ENCODE measurements at regions not wholly inside any gene's neighbourhood (a gene's known extent, or its start where the extent isn't known, plus 50 kb on each side); places are given as distances from the start of the nearest gene placed in this dataset.

DNA sequence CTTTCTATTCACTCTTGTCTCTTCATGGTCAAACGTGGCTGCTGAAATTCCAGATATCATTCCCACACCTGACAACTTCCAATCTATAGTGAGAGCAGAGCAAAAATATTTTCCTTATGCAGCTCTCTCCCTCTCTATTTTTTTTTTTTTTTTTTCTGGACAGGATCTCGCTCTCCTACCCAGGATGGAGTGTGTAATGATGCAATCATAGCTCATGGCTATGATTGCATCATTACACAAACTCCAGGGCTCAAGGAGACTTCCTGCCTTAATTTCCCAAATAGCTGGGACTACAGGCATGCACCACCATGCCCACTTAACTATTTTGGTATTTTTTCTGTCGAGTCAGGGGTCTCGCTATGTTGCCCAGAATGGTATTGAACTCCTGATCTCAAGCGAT, 1398.9 kb downstream of the AACS start:
- H3K4me3 ChIP-seq (replicated peaks; ENCODE audit: low read depth, low read length): no peak overlapping the region
- DNase-seq (ENCODE audit: low read depth): peak; percentile 20
- TF ChIP-seq, protein P1, sequence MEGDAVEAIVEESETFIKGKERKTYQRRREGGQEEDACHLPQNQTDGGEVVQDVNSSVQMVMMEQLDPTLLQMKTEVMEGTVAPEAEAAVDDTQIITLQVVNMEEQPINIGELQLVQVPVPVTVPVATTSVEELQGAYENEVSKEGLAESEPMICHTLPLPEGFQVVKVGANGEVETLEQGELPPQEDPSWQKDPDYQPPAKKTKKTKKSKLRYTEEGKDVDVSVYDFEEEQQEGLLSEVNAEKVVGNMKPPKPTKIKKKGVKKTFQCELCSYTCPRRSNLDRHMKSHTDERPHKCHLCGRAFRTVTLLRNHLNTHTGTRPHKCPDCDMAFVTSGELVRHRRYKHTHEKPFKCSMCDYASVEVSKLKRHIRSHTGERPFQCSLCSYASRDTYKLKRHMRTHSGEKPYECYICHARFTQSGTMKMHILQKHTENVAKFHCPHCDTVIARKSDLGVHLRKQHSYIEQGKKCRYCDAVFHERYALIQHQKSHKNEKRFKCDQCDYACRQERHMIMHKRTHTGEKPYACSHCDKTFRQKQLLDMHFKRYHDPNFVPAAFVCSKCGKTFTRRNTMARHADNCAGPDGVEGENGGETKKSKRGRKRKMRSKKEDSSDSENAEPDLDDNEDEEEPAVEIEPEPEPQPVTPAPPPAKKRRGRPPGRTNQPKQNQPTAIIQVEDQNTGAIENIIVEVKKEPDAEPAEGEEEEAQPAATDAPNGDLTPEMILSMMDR (IDR thresholded peaks at IDR 0.05; ENCODE audit: low read length, missing control alignments): no peak

DNA sequence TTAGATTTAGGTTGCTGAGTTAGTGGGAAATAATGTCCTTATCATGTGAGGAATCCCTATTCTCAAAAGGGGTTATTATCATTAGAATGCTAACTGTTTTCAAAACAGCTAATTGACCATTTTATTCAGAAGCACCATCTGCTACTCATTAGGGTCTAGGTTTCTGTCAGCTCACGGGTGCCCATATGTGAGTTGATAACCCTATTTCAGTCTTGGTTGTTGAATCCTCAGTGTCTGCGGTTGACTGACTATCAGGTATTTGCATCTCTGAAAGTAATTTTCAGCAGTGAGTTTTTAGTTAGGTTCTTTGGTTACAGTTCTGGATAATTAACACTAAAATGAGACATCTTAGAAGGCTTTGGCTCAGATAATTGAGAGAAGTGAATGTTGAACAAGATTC, 1404.0 kb downstream of the AACS start:
- DNase-seq (ENCODE audit: low read depth): no peak
- TF ChIP-seq, protein P1 (IDR thresholded peaks at IDR 0.05; ENCODE audit: low read length, missing control alignments): no peak

DNA sequence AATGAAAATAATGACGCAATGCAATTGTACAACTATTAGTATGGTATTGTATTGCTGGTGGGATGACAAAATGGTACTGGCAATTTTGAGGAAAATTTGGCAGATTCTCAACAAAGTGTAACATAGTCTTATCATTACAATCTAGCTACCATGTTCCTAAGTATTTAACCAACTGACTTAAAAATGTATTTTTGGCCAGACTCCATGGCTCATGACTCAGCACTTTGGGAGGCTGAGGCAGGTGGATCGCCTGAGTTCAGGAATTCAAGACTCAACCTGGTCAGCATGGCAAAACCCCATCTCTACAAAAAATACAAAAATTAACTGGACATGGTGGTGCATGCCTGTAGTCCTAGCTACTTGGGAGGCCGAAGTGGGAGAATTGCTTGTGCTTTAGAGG, 1409.5 kb downstream of the AACS start:
- TF ChIP-seq, protein P1 (IDR thresholded peaks at IDR 0.05; ENCODE audit: low read length, missing control alignments): no peak

More for the DNA sequence above, 1404.0 kb downstream of the AACS start:
- no peak overlapping the region for H3K4me3 ChIP-seq (replicated peaks; ENCODE audit: low read depth, low read length)

DNA sequence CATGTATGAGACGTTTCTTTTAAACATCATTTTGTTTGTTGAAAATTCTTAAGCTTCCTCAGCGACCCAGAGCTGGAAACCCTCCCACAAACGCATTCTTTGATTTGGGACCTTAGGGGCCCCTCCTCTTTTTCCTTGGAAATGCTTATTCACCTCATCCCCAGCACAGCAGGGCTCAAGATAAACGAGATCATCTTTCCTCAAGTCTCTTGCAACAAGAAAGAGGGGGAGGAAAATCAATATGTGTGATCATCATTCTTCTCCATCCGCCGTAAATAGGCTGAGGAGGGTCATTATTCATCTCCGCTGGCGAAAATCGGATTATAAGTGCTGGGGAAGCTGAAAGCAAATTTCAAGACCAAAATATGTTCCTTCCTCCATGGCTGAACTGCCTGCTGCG, 1415.2 kb downstream of the AACS start:
- TF ChIP-seq, protein P1 (IDR thresholded peaks at IDR 0.05; ENCODE audit: low read length, missing control alignments): no peak
- no peak overlapping the region for H3K4me3 ChIP-seq (replicated peaks; ENCODE audit: low read depth, low read length)
- DNase-seq (ENCODE audit: low read depth): no peak

More for the DNA sequence above, 1409.5 kb downstream of the AACS start:
- no peak overlapping the region for H3K4me3 ChIP-seq (replicated peaks; ENCODE audit: low read depth, low read length)
- no peak for DNase-seq (ENCODE audit: low read depth)

DNA sequence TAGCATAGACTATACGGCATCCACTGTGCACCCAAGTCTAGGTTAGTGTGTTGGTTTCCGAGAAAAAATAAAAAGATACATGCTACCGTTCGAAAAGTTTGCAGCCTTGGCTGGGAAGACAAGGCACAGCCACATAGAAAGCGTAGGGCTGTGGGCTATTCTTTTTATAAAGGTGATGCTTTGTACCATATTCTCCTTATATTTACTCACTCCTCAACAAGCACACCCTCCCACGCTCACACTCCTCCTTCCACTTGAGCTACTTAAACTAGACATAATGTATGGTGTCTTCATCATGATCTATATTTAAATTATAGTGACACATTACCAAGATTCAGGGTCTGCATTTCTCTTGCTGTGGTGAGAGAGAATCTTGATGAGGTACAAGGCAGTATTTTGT, 1416.5 kb downstream of the AACS start:
- TF ChIP-seq, protein P1 (IDR thresholded peaks at IDR 0.05; ENCODE audit: low read length, missing control alignments): no peak
- no peak overlapping the region for H3K4me3 ChIP-seq (replicated peaks; ENCODE audit: low read depth, low read length)
- no peak for DNase-seq (ENCODE audit: low read depth)

DNA sequence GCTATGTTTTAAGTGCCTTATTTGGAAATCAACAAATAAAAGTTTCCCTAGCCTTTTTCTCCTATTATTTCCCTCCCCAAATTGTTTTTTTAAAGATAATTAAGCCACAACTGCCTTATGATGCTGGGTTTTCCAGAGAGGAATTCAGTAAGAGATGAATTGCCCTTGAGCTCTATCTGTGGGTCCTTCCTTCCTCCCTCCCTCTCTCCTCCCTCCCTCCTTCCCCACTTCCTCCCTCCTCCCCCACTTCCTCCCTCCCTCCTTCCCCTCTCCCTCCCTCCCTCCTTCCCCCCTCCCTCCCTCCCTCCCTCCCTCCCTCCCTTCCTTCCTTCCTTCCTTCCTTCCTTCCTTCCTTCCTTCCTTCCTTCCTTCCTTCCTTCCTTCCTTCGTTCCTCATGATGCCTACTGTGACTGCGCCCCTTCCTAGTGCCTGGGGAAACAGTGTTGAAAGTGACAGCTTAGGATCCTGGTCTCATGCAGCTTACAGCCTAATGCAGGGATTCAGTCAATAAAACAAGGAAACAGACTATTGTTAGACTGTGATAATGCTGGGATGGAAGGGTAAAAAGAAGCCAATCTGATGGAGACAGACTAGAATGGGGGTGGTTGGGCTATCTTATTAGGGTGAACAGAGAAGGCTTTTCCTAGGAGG, 1417.1 kb downstream of the AACS start:
- DNase-seq (ENCODE audit: low read depth): no peak
- TF ChIP-seq, protein P1 (IDR thresholded peaks at IDR 0.05; ENCODE audit: low read length, missing control alignments): no peak
- no peak overlapping the region for H3K4me3 ChIP-seq (replicated peaks; ENCODE audit: low read depth, low read length)

Measured in fibroblast of pulmonary artery (primary cell).